ENCODE measurements at regions not wholly inside any gene's neighbourhood (a gene's known extent, or its start where the extent isn't known, plus 50 kb on each side); places are given as distances from the start of the nearest gene placed in this dataset.

GRCh38 chr4:170723171-170723570 lies 633.4 kb upstream of the AADAT start:
- TF ChIP-seq CHD2 (IDR thresholded peaks at IDR 0.05; ENCODE audit: low read depth, low read length) (no peak), ZBTB34 (CRISPR knock-in tag; IDR thresholded peaks at IDR 0.05) (no peak)

All from K562 (cell line).